SK-N-SH (cell line): ENCODE measurements at regions not wholly inside any gene's neighbourhood (a gene's known extent, or its start where the extent isn't known, plus 50 kb on each side); places are given as distances from the start of the nearest gene placed in this dataset.

Experiments used
- CTCF ChIA-PET: fragments of 300-600, 350-600 bp; formaldehyde crosslinking; extraction: SDS; loops from one replicate; lab custom pipeline; 2021; lab: Yijun Ruan, JAX
- POLR2A ChIA-PET: fragments of 350-600 bp; sonication (Branson Sonifier 250); formaldehyde crosslinking; extraction: SDS; loops from one replicate; lab custom pipeline; 2020; ENCODE audit warnings: antibody characterized with exemption, inconsistent platforms; lab: Yijun Ruan, JAX
- DNase-seq: peaks from one replicate; pipeline ENCODE4 v3.0.0; 2012
- H2AFZ ChIP-seq: fragments of 200-600 bp; sonication (generic); 2 replicates; pipeline ENCODE4 v1.8.1; 2016; ENCODE audit warnings: antibody characterized with exemption, mild to moderate bottlenecking, low read depth
- H3F3A ChIP-seq: fragments of 200-600 bp; sonication (generic); replicated peaks from 2 replicates; pipeline ENCODE3; 2016; ENCODE audit warnings: antibody characterized with exemption, mild to moderate bottlenecking; ENCODE audit not compliant: insufficient read depth
- H3K27ac ChIP-seq, 2 experiments: fragments of 200-500 bp in 1 of 2; fragments of 200-600 bp in 1 of 2; sonication (Bioruptor generic) in 1 of 2; sonication (generic), shearing (Covaris generic) in 1 of 2; 2 replicates each; pipeline versions ENCODE4 v1.5.1 to v1.6.1; 2014 to 2016; ENCODE audit warnings: low read depth in 2 of 2, inconsistent platforms in 1 of 2, low read length in 1 of 2, mild to moderate bottlenecking in 1 of 2, mixed read lengths in 1 of 2
- H3K27me3 ChIP-seq: fragments of 200-600 bp; sonication (generic), shearing (Covaris generic); 2 replicates; pipeline ENCODE4 v1.6.1; 2016; ENCODE audit warnings: mixed run types; ENCODE audit not compliant: insufficient read depth
- H3K36me3 ChIP-seq, 2 experiments: fragments of 200-500 bp in 1 of 2; fragments of 200-600 bp in 1 of 2; sonication (Bioruptor generic) in 1 of 2; sonication (generic) in 1 of 2; replicated peaks in 1 of 2; 2 replicates each; pipeline versions ENCODE3 to v1.5.1; 2014 to 2016; ENCODE audit warnings: low read length in 1 of 2, mild to moderate bottlenecking in 1 of 2; ENCODE audit not compliant: insufficient read depth in 2 of 2, control insufficient read depth in 1 of 2
- H3K4me1 ChIP-seq, 2 experiments: fragments of 200-500 bp in 1 of 2; fragments of 200-600 bp in 1 of 2; sonication (Bioruptor generic) in 1 of 2; sonication (generic), shearing (Covaris generic) in 1 of 2; 2 replicates each; pipeline versions ENCODE4 v1.5.1 to v1.6.1; 2014 to 2016; ENCODE audit warnings: low read depth in 1 of 2, low read length in 1 of 2, mixed run types in 1 of 2; ENCODE audit not compliant: insufficient read depth in 2 of 2, control insufficient read depth in 1 of 2
- H3K4me2 ChIP-seq: fragments of 200-600 bp; sonication (generic), shearing (Covaris generic); 2 replicates; pipeline ENCODE4 v1.6.1; 2017; ENCODE audit warnings: mixed run types
- H3K4me3 ChIP-seq, 2 experiments: fragments of 200-500 bp in 1 of 2; fragments of 200-600 bp in 1 of 2; sonication (Bioruptor generic) in 1 of 2; sonication (generic), shearing (Covaris generic) in 1 of 2; 2 replicates each; pipeline versions ENCODE4 v1.5.1 to v1.8.1; 2014 to 2016; ENCODE audit warnings: low read depth in 2 of 2, inconsistent platforms in 1 of 2, low read length in 1 of 2, mild to moderate bottlenecking in 1 of 2, mixed read lengths in 1 of 2, moderate library complexity in 1 of 2
- H3K79me2 ChIP-seq: fragments of 200-600 bp; sonication (generic); 2 replicates; pipeline ENCODE4 v1.8.1; 2017; ENCODE audit warnings: mild to moderate bottlenecking; ENCODE audit not compliant: insufficient read depth
- H3K9ac ChIP-seq: fragments of 200-600 bp; sonication (generic); 2 replicates; pipeline ENCODE4 v1.6.1; 2017; ENCODE audit warnings: mixed run types
- H3K9me2 ChIP-seq: fragments of 200-600 bp; sonication (generic); 2 replicates; pipeline ENCODE4 v1.6.1; 2017; ENCODE audit warnings: mixed run types
- H3K9me3 ChIP-seq: fragments of 200-600 bp; sonication (generic); 2 replicates; pipeline ENCODE4 v1.6.1; 2017; ENCODE audit warnings: mixed run types, mild to moderate bottlenecking, moderate library complexity
- H4K20me1 ChIP-seq: fragments of 200-600 bp; sonication (generic); 2 replicates; pipeline ENCODE4 v1.6.1; 2017; ENCODE audit warnings: mild to moderate bottlenecking, mixed run types; ENCODE audit not compliant: insufficient read depth
- CHD2 ChIP-seq: fragments of 150-350 bp; IDR thresholded peaks from 2 replicates; pipeline ENCODE4 v1.6.1; 2018; ENCODE audit warnings: low read length; ENCODE audit not compliant: partially characterized antibody
- EP300 ChIP-seq, 2 experiments: IDR thresholded peaks; 2 replicates each; pipeline versions ENCODE4 v1.4.0 to v1.6.1; 2012; ENCODE audit warnings: borderline replicate concordance in 1 of 2, low read depth in 1 of 2, low read length in 1 of 2
- FOXJ3 ChIP-seq: sonication (generic); formaldehyde crosslinking; IDR thresholded peaks from 2 replicates; pipeline ENCODE4 v1.5.1; 2020; ENCODE audit warnings: mild to moderate bottlenecking, missing genetic modification reagents
- GABPA ChIP-seq: IDR thresholded peaks from 2 replicates; pipeline ENCODE4 v1.4.0; 2012; ENCODE audit warnings: low read depth, mild to moderate bottlenecking
- GATA2 ChIP-seq: sonication (generic); formaldehyde crosslinking; IDR thresholded peaks from 2 replicates; pipeline ENCODE4 v1.5.0; 2020; ENCODE audit warnings: mild to moderate bottlenecking, missing genetic modification reagents
- JUND ChIP-seq: IDR thresholded peaks from 2 replicates; pipeline ENCODE4 v1.4.0; 2012
- MEF2A ChIP-seq: IDR thresholded peaks from 2 replicates; pipeline ENCODE4 v1.4.0; 2012; ENCODE audit warnings: low read depth, borderline replicate concordance
- MXI1 ChIP-seq: IDR thresholded peaks from 2 replicates; pipeline ENCODE4 v1.6.1; 2012; ENCODE audit warnings: mild to moderate bottlenecking, low read depth, low read length, improper control_type of control experiment
- NRF1 ChIP-seq: IDR thresholded peaks from 2 replicates; pipeline ENCODE4 v1.6.1; 2012; ENCODE audit warnings: low read depth, mild to moderate bottlenecking, low read length
- POLR2AphosphoS5 ChIP-seq: IDR thresholded peaks from 2 replicates; pipeline ENCODE4 v1.6.1; 2012; ENCODE audit warnings: low read depth, low read length
- RCOR1 ChIP-seq: fragments of 150-350 bp; IDR thresholded peaks from 2 replicates; pipeline ENCODE4 v1.6.1; 2017; ENCODE audit warnings: antibody characterized with exemption, low read length
- SMC3 ChIP-seq: IDR thresholded peaks from 2 replicates; pipeline ENCODE4 v1.6.1; 2012; ENCODE audit warnings: low read depth, low read length, improper control_type of control experiment
- TAF1 ChIP-seq: IDR thresholded peaks from 2 replicates; pipeline ENCODE4 v1.6.1; 2012; ENCODE audit warnings: low read depth, mild to moderate bottlenecking, low read length, moderate library complexity, borderline replicate concordance
- TCF12 ChIP-seq: IDR thresholded peaks from 2 replicates; pipeline ENCODE4 v1.4.0; 2012
- TEAD4 ChIP-seq: IDR thresholded peaks from 2 replicates; pipeline ENCODE4 v1.4.0; 2012; ENCODE audit warnings: mild to moderate bottlenecking, borderline replicate concordance; ENCODE audit not compliant: insufficient read depth
- YY1 ChIP-seq: IDR thresholded peaks from 2 replicates; pipeline ENCODE4 v1.4.0; 2012; ENCODE audit warnings: low read depth, mild to moderate bottlenecking
- WGBS: methylation state at CpG from one replicate; pipeline ENCODE4 v1.1.6; 2017; ENCODE audit warnings: low lambda C conversion rate; 5-methylcytosine and 5-hydroxymethylcytosine counted together
- TF ChIP-seq, protein P1 (sequence below): IDR thresholded peaks from 2 replicates; pipeline ENCODE4 v1.4.0; 2012; ENCODE audit warnings: low read depth, borderline replicate concordance
- TF ChIP-seq, protein P2 (sequence below): fragments of 200-600 bp; sonication (generic); IDR thresholded peaks from 2 replicates; pipeline ENCODE4 v1.6.1; 2017; ENCODE audit warnings: antibody characterized with exemption, mild to moderate bottlenecking, moderate library complexity
- TF ChIP-seq, protein P3 (sequence below): IDR thresholded peaks from 2 replicates; pipeline ENCODE4 v1.4.0; 2012; ENCODE audit warnings: low read depth, borderline replicate concordance
- TF ChIP-seq, protein P4 (sequence below): fragments of 150-350 bp; IDR thresholded peaks from 2 replicates; pipeline ENCODE4 v1.6.1; 2016; ENCODE audit warnings: mild to moderate bottlenecking, low read depth, low read length

DNA sequence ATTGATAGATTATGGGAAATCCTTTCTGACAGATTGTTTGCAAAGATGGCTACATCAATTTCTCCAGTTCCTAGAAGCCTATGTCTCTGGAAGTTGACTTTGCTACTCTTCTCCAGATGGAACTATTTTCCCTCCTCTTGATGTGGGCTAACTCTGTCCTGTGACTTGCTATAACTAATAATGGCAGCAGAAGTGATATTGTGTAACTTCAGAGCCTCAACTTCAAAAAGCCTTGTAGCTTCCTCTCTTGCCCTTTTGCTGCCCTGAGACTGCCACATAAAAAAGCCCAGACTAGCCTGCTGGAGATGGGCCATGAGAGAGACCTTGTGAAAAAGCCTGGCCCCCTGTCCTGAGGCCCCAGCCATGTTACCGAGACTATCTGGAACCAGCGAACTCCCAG lies 210.7 kb upstream of the SLC7A11 start:
- DNase-seq: no peak
- Histone ChIP-seq H3K27me3 (no peaks in the 10 kb centered on the region), H3K9me3 (no peaks in the 10 kb centered on the region), H2AFZ (no peak overlapping the region), H3K79me2 (no peaks in the 10 kb centered on the region), H3K27ac (no peak overlapping the region), H3K4me2 (no peak overlapping the region), H3K4me1 (no peaks in the 10 kb centered on the region), H3K9me2 (no peaks in the 10 kb centered on the region), H3K4me3 (no peak overlapping the region), H3F3A (peaks cover 2% of the 10 kb centered on the region), H4K20me1 (no peaks in the 10 kb centered on the region), H3K9ac (no peak overlapping the region), H3K36me3 (no peaks in the 10 kb centered on the region)
- POLR2A ChIA-PET: no interaction called here
- no peak for TF ChIP-seq GATA2 (CRISPR knock-in tag)
- no peak for TF ChIP-seq YY1
- TF ChIP-seq JUND: no peak
- TF ChIP-seq, protein P1, sequence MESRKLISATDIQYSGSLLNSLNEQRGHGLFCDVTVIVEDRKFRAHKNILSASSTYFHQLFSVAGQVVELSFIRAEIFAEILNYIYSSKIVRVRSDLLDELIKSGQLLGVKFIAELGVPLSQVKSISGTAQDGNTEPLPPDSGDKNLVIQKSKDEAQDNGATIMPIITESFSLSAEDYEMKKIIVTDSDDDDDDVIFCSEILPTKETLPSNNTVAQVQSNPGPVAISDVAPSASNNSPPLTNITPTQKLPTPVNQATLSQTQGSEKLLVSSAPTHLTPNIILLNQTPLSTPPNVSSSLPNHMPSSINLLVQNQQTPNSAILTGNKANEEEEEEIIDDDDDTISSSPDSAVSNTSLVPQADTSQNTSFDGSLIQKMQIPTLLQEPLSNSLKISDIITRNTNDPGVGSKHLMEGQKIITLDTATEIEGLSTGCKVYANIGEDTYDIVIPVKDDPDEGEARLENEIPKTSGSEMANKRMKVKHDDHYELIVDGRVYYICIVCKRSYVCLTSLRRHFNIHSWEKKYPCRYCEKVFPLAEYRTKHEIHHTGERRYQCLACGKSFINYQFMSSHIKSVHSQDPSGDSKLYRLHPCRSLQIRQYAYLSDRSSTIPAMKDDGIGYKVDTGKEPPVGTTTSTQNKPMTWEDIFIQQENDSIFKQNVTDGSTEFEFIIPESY: no peak
- no peak for TF ChIP-seq RCOR1
- TF ChIP-seq GABPA: no peak
- TF ChIP-seq MXI1: no peak
- no peak for TF ChIP-seq SMC3
- TF ChIP-seq, protein P2, sequence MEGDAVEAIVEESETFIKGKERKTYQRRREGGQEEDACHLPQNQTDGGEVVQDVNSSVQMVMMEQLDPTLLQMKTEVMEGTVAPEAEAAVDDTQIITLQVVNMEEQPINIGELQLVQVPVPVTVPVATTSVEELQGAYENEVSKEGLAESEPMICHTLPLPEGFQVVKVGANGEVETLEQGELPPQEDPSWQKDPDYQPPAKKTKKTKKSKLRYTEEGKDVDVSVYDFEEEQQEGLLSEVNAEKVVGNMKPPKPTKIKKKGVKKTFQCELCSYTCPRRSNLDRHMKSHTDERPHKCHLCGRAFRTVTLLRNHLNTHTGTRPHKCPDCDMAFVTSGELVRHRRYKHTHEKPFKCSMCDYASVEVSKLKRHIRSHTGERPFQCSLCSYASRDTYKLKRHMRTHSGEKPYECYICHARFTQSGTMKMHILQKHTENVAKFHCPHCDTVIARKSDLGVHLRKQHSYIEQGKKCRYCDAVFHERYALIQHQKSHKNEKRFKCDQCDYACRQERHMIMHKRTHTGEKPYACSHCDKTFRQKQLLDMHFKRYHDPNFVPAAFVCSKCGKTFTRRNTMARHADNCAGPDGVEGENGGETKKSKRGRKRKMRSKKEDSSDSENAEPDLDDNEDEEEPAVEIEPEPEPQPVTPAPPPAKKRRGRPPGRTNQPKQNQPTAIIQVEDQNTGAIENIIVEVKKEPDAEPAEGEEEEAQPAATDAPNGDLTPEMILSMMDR: no peak
- no peak for TF ChIP-seq NRF1
- no peak for TF ChIP-seq EP300 (IDR thresholded peaks at IDR 0.05; ENCODE audit: borderline replicate concordance in 1 of 2, low read depth in 1 of 2, low read length in 1 of 2)
- TF ChIP-seq, protein P3, sequence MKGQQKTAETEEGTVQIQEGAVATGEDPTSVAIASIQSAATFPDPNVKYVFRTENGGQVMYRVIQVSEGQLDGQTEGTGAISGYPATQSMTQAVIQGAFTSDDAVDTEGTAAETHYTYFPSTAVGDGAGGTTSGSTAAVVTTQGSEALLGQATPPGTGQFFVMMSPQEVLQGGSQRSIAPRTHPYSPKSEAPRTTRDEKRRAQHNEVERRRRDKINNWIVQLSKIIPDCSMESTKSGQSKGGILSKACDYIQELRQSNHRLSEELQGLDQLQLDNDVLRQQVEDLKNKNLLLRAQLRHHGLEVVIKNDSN: no peak
- CTCF ChIA-PET: no interaction called here
- no CpG with 5 or more reads among the region's 2 CpGs for WGBS

DNA sequence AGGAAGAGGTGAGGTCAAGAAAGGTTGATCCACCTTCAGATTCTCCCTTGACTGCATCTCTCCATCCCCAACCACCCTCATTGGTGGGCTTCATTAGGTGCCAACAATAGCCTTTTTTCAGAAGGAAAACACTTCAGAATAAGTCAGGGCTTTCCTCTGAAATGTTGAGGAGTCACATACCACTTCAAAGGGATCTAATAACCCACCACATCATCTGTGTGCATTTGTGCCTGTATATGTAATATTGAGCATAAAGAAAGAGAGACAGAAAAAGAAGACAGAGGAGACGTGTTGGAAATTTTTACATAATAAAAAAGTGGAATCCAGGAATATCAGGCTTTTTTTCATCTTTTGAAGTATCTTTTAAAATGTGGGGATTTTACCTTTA lies 209.1 kb upstream of the SLC7A11 start:
- DNase-seq: no peak
- Histone ChIP-seq H3K4me3 (no peak overlapping the region), H3K36me3 (no peaks in the 10 kb centered on the region), H3K9me3 (no peaks in the 10 kb centered on the region), H3K79me2 (no peaks in the 10 kb centered on the region), H3K4me2 (no peak overlapping the region), H3K9ac (no peak overlapping the region), H4K20me1 (no peaks in the 10 kb centered on the region), H3K9me2 (no peaks in the 10 kb centered on the region), H3F3A (peaks cover 4% of the 10 kb centered on the region), H3K27me3 (no peaks in the 10 kb centered on the region), H3K4me1 (no peaks in the 10 kb centered on the region), H3K27ac (no peak overlapping the region), H2AFZ (no peak overlapping the region)
- WGBS: 61% methylated on average over 1 of the region's 1 CpG
- ChIA-PET CTCF (no interaction called here), POLR2A (no interaction called here)
- TF ChIP-seq FOXJ3 (CRISPR knock-in tag) (no peak), POLR2AphosphoS5 (no peak), EP300 (IDR thresholded peaks at IDR 0.05; ENCODE audit: borderline replicate concordance in 1 of 2, low read depth in 1 of 2, low read length in 1 of 2) (no peak), TEAD4 (no peak), TCF12 (no peak), TAF1 (no peak), MEF2A (no peak), CHD2 (no peak)
- TF ChIP-seq, protein P3: no peak
- TF ChIP-seq, protein P4, sequence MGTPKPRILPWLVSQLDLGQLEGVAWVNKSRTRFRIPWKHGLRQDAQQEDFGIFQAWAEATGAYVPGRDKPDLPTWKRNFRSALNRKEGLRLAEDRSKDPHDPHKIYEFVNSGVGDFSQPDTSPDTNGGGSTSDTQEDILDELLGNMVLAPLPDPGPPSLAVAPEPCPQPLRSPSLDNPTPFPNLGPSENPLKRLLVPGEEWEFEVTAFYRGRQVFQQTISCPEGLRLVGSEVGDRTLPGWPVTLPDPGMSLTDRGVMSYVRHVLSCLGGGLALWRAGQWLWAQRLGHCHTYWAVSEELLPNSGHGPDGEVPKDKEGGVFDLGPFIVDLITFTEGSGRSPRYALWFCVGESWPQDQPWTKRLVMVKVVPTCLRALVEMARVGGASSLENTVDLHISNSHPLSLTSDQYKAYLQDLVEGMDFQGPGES: no peak
